ENCODE measurements at regions not wholly inside any gene's neighbourhood (a gene's known extent, or its start where the extent isn't known, plus 50 kb on each side); places are given as distances from the start of the nearest gene placed in this dataset.

- DNase-seq: no peak
Measured at GRCh38 chr14:95380350-95381042, 60.8 kb upstream of the CLMN start.

DNA sequence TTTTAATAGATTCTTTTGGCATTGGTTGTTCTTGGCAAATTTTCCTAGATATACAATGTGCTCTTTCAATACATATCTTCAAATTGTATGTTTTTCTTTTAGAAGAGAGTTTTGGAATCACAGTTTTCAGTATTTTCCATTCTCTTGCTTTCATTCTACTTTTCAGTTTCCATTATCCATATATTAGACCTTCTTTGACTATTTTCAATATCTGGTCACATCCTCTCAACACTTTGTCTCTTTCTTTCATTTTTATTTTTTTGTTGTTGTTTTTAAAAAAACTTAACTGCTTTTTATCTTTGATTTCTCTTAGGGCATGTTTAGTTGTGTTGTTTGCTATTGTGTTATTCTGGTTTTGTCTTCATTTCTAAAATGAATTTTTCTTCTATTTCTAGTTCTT is 59.9 kb upstream of the CLMN start:
- no peak for DNase-seq

DNA sequence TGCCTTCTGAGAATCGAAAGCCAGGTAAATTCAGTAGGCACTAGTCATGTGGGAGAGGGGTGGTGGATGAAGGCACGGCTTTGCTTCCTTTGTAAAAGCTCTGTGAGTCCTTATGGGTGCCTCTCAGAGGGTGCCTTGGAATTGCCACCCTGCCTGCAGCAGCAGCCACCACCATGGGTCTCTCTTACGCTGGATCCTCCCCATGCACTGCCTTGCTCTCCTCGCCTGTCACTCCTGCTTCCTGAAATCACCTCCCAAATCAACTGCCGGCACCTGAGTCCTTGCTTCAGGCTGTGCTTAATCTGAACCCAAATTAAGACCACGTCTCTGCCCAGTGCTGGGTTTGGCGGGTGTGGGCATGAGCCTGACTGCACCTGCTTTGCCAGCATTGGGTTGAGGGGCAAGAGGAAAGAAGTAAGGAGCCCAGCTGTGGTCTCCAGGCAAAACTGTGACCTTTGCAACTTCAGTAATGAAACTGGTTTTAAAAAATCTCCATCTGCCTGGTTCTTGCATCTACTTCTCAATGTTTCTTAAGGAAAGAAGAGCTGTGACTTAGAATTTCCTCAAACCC is 55.9 kb upstream of the CLMN start:
- no peak for DNase-seq

DNA sequence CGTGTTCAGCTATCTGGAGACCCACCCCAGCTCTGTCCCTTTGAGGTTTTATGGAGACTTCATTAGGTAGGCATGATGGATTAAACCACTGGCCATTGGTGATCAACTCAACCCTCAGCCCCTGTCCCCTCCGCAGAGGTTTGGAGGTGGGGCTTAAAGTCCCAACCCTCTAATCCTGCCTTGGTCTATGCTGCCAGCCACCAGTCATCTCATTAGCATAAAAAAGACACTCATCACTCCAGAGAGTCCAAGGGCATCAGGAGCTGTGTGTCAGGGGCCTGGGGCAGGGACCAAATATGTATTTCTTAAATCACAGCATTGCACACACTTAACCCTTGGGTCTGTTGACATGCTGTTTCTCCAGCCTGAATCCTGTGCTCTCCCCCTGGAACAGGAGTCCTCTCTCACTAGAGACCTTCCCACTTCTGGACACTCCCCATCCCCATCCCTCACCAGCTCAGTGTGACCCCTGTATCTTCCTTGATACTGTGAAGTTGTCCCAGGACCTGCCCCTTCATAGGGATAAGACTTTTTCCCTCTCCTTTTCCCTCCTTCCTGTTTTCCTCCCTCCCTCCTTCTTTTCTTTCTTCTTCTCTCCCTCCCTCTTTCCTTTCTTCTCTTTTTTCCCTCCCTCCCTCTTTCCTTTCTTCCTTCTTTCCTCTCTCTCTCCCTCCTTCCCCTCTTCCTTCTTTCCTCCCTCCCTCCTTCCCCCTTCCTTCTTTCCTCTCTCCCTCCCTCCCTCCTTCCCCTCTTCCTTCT is 54.7 kb upstream of the CLMN start:
- DNase-seq: no peak

GRCh38 chr14:95370076-95370475 is 50.4 kb upstream of the CLMN start:
- DNase-seq: no peak
